Prostate gland (tissue), 2 donors: ENCODE measurements at regions not wholly inside any gene's neighbourhood (a gene's known extent, or its start where the extent isn't known, plus 50 kb on each side); places are given as distances from the start of the nearest gene placed in this dataset.

Experiments
- POLR2A ChIP-seq: fragments of 450-650 bp; IDR thresholded peaks from one replicate; pipeline ENCODE4 v1.6.1; 2016; ENCODE audit warnings: antibody characterized with exemption, mild to moderate bottlenecking
- POLR2AphosphoS5 ChIP-seq: sonication (generic); formaldehyde crosslinking; IDR thresholded peaks from one replicate; pipeline ENCODE4 v1.6.1; 2017; ENCODE audit warnings: antibody characterized with exemption
- TF ChIP-seq, protein P1 (sequence below), 4 experiments: fragments of 200-600 bp in 2 of 4; fragments of 450-650 bp in 2 of 4; sonication (generic) in 2 of 4; IDR thresholded peaks; 1 replicate in 3 of 4; 2 replicates in 1 of 4; pipeline ENCODE4 v1.5.1; 2016 to 2019; ENCODE audit warnings: antibody characterized with exemption in 4 of 4, mild to moderate bottlenecking in 2 of 4, moderate library complexity in 2 of 4

DNA sequence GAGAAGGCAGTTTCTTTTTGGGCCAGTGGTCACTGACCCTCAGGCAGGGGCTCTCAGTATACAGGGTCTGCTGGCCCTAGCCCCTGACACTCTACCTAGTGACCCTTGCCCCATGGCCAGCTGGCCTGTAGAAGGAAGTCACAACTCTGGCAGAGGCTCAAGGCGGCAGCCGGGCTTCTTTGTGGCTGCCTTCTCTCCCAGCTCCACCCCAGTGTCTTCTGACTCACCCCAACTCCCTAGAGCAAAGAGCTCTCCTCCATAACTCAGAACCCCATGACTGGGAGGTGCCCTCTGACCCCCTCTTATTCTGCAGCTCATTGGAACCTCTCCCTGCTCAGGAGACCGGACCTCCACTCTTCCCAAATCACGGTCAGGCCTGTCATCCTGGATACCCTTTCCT, 358.2 kb downstream of the FGFR2 start:
- TF ChIP-seq POLR2A (no peak), POLR2AphosphoS5 (no peak)
- TF ChIP-seq, protein P1, sequence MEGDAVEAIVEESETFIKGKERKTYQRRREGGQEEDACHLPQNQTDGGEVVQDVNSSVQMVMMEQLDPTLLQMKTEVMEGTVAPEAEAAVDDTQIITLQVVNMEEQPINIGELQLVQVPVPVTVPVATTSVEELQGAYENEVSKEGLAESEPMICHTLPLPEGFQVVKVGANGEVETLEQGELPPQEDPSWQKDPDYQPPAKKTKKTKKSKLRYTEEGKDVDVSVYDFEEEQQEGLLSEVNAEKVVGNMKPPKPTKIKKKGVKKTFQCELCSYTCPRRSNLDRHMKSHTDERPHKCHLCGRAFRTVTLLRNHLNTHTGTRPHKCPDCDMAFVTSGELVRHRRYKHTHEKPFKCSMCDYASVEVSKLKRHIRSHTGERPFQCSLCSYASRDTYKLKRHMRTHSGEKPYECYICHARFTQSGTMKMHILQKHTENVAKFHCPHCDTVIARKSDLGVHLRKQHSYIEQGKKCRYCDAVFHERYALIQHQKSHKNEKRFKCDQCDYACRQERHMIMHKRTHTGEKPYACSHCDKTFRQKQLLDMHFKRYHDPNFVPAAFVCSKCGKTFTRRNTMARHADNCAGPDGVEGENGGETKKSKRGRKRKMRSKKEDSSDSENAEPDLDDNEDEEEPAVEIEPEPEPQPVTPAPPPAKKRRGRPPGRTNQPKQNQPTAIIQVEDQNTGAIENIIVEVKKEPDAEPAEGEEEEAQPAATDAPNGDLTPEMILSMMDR (IDR thresholded peaks at IDR 0.05) = no peak
